AG20443 (cell line): ENCODE measurements at regions not wholly inside any gene's neighbourhood (a gene's known extent, or its start where the extent isn't known, plus 50 kb on each side); places are given as distances from the start of the nearest gene placed in this dataset.

ENCODE experiments used
- DNase-seq: peaks from one replicate; pipeline ENCODE4 v3.0.0; 2012; ENCODE audit warnings: low spot score, mixed read lengths

DNA sequence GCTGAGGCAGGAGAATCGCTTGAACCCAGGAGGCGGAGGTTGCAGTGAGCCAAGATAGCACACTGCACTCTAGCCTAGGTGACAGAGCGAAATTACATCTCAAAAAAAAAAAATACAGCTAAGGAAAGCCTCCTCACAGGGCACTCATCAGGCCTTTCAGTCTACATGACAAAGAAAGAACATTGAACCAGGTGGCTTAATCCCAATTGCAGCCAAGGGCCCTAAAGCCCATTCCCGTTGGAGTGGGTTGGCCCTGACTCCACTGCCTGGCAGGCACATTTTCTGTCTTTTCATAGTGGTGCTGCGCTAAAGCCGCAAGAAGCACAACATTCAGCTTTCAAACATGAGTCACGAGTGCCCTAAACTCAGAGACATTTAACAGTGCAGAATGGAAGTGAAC lies 372.5 kb downstream of the RNF144A start:
- no peak for DNase-seq

DNA sequence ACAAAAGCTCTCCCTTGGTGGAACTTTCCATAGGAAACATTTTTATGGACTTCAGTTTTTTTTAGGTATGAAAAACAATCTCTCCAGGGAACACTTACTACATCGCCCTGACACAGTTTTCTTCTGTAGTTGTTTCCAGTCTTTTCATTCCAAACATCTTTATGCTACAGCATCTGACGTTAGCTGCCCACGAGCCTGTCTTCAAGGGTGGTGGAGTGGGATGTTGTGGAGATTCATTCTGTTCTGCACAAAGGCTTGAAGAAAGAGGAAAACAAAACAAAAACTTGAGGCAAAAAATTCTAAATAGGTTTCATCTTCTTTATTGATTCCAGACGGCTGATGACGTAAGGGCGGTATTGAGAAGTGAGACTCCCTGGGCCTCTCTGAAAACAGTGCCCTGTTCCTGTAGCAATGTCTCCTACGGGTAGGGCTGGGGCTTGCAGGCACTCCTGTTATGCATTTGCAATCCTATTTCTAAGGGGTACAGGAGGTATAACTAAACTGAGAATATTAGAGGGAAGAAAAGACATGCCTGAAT lies 375.0 kb downstream of the RNF144A start:
- peak; percentile 34 for DNase-seq

DNA sequence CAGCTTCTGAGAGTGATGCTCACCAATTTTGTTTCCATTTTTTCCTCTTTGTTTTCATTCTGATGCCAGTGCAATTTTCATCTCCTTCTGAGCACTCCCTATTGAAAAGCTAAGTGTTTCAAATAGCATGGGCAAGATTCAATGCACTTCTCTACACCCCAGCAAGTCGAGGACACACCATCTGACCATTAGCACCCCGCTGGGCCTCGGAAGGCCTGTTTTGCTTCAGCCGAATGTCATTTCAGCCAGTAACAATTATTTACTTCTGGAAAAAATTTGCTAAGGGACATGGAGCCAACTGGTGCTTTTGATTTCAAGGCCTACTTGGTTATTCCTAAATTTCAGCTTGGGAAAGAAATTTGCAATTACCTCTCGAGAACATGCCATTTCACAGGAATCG lies 392.4 kb downstream of the RNF144A start:
- no peak for DNase-seq

DNA sequence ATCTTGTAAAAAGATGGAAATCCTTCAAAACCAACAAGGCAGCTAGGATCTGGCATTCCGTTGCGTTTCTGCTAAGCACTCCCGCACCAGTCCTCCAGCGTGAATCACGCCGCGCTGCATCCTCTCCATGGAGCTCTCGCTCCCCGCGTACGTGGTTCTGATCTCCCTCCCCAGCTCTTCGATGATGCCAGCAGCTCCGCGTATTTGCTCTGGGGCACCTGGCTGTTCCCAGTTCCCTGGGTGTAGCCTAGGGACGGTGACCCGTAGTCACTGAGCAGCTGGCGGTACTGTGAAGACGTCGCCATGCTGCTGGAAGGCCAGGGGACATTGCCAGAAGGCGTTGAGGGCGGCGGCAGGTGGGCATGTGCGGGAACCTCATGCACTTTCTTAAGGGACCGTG lies 407.5 kb downstream of the RNF144A start:
- DNase-seq = no peak

DNA sequence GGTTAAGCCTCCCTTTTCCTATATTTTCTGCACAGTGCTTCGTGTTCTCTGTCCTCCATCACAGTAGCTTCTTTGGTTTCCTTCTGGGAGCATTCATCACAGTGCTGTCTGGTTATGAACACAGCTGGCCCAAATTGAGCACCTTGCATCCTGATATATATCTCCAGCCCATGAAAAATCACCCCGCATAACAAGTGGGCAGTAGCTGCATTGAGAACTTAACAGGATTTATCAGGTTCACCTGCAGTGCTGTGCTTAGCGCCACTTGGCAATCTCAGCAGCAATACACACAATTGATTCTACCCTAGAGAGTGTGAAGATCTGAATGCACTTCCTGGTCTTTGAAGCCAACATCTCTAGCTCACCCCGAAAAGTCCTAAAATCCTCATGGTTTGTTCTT lies 408.0 kb downstream of the RNF144A start:
- no peak for DNase-seq

DNA sequence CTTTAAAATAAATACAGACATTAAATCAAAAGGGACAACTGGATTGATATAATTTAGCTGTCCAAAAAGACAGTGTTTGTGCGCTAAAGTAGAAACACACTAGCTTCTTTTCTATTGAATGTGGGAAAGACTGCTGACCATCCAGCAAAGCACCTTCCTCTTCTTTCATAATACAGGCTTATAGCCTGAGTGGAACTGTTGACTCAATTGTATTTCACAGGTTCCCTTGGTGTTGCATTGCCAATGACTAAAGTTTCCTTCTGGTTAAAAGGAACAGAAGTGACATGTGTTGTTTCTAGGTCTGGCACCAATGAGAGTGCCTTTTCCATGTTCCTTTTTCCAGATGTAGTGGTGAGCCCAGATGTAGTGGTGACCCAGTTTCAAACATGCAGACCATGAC lies 412.3 kb downstream of the RNF144A start:
- DNase-seq = no peak

DNA sequence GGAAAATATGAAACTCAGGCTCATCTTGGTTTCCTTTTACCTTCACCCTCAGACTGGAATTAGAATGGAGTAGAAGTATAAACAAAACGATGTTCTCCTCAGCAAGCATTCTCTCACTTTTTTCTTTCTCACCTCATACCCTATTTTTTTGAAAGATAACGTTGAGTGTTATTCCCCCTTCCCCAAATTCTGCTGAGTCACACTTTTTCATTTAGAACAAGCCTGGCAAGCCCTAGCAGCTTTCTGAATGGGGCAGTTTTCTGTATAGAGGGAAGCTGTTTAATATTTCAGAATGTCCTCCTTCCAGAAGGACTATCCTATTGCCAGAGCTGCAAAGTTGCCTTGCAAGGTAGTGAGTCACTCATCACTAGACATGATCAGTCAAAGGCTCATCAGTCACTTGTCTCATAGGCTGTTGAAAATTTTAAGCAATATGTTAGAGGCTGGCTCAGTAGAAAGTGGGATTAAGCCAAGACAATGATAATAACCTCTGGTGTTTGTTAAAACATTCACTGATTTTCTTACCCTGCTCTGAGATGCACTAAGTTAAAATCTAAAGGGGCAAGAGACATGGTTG lies 416.1 kb downstream of the RNF144A start:
- no peak for DNase-seq

DNA sequence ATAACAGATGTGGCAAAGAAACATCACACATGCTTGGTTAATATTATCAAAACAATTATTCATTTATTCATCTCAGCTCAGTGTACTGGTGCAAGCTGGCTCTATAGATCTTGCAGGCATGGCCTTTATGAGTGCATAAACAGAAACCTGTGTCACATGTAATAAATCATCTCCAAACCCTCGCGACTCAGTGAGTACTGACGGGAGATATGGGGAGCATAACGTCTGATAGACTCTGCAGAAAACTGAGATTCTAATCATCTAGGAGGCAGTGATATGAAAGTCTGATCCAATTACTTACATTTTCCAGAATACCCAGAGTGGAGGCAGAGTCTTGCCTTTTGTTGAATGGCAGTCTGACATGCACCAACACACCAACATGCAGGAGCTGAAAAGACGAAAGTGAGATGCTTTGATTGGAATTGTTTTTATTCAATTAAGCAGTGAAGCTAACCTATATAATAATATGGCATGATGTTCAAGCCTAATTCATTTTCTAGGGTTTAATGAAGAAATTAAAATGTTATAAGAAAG lies 416.8 kb downstream of the RNF144A start:
- no peak for DNase-seq

DNA sequence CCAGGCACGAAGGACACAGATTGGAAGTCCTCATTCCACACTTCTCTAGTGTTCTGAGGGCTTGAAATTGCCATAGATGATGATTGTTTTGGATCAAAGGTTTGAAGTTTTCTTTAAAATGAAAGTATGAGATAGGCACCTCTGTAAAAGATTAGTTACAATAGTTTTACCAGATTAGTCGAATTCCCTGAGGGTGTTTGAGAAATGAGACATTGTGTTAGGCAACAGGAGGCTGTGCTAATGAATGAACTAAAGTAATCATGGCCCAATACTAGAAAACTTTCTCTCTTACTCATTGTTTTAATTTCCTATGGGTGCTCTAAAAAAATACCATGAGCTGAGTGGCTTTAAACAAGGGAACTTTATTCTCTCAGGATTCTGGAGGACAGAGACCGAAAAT lies 421.7 kb downstream of the RNF144A start:
- DNase-seq = no peak

DNA sequence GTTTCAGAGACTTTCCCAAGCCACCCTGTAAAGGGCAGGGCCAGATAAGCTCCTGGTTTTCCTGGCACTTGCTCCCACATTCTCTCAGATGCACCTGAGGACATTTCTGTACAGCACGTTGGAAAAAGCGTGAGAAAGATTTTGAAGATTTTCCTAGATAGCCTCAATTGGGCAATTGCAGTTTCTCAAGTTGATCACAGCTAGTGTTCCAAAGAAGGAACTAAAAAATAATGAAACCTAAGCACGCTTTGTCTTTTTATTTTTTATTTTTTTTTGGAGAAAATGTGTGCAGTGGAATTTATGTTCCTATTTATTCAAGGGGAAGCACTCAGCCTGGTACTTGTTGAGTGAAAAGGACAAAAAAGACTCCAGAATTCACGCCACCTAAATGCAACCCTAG lies 429.1 kb downstream of the RNF144A start:
- no peak for DNase-seq

DNA sequence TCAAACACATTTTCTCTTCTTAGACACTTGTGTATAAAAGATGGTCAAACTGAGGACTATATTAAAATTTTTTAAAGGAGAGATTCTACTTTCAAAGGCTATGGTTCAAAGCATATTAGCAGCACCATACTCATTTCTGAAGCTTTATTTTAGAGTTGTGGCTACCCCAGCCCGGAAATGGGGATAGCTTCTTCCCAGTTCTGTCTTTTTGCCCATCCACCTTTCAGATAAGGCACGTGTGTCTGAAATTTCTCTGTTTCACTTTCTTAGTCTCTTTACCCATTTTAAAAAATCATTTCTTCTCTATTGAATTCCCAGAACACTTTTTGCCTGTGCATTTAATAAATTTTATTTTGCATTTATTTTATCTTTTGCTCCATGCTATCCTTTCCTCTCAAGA lies 431.5 kb downstream of the RNF144A start:
- no peak for DNase-seq

DNA sequence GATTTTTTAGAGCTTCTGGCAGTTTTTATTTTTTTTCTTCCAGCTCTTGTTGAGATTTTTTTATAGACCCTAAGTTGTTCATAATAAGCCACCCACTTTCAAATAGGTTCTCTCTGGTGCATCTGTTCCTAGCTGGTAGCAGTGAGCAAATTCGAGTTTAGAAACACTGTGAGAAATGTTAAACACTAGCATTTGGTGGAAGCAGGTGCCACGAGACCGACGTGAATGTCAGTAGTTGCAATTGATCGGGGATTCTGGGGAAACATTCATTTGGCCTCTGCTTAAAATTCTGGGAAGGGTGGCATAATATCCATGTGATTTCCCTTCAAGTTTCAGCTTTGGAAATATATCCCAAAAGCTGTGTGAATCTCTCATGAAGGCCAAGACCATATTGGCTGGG lies 435.0 kb downstream of the RNF144A start:
- DNase-seq = no peak

DNA sequence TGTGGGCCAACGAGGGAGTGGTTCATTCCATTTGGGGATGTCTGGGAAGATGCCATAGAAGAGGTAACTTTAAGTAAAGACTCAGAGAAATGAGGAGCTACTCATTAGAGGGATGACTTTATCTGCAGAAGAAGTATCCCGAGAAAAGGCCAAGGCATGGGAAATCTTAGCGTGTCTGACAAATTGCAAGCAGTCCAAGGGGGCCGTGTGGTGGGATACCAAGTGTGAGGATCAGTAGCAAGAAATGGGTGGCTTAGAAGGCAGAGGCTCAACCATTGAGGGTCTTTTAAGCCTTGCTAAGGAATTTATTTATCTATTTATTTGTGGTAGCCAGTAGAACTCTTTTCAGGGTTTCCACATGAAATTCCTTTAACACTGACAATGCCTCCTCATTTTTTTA lies 436.4 kb downstream of the RNF144A start:
- DNase-seq = no peak

DNA sequence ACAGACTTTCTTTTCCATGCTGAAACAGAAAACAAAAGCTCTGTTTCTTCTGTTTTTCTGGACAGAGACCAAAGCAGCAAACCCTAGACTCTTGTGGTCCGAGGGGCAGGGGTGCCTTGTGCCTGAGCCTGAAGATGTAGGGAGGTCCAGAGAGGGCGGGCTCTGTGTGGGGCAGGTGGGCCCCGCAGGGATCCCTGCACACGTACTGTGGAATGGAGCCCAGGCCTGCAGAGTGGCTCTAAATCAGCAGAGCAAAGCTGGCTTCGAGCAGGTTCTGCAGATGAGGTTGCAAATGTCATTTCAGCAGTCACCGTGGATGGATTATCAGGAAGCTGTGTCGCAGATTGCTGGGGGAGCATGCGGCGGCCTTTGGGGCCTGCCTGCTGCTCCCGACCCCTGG lies 438.6 kb downstream of the RNF144A start:
- DNase-seq = no peak

DNA sequence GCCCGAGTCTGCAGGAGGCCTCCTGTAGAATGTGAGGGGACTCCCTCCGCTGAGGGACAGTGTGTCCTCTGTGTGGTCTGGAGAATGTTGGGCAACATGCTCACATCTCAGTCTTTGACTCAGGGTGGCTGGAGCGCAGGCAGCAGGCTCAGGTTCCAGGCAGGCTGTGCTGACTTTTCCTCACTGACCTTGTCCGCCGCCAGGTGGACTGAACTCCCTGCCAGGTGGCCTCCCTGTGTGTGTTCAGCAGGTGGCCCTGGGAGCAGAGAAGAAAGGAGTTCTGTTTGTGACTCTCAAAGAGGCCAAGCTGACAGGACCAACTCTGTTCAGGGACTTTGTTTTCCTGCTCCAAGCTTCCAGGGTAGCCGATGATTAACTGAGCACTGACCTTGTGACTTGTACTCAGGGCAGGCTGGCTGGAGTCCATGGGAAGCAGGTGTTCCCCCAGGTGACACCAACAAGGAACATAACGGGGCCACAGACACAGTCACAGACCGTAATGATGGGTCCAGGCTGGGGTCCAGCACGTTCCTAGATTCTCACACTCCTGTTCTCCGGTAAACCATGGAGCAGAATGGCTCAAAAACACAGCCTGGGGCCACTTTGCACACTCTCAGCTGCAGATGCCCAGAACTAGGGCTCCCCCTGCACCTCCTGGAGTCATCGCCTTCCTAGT lies 439.8 kb downstream of the RNF144A start:
- no peak for DNase-seq

DNA sequence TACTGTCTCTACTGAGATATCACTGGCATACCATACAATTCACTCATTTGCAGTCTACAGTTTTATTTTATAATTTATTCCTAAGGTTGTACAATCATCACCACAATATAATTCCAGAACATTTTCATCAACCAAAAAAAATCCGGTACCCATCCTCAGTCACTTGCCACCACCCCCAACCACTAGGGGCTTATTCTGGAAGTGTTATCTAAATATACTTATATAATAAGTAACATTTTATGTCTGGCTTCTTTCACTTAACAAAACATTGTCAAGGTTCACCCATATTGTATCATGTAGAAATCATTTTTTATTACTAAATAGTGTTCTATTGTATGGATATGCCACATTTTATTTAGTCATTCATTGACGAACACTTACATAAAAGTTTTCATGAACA lies 440.8 kb downstream of the RNF144A start:
- no peak for DNase-seq

DNA sequence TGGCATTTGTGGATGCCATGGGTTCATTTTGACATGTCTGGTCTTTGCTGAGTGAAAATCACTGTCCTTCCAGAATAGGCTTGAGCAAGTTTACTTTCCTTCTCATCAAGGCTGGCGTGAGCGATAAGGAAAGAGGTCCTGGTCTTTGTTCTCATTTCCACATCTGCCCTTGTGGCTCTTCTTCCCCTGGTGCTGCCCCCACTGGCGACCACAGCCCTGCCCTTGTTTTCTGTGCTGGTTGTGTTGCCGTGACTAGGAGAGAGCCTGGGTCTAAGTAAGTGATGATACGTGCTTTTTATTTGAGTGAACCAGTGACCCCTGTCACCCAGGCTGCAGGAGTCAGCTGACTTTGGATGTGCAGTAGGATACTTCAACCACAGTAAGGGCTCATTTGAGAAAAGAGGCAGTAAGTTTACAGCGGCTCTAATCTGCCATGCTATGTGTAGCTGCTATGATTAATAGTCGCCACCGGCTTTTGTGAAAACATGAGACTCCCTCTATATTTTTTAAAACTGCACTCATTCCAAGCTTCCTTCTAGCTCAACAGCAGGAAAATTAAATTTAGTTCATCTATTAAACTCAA lies 441.7 kb downstream of the RNF144A start:
- no peak for DNase-seq

DNA sequence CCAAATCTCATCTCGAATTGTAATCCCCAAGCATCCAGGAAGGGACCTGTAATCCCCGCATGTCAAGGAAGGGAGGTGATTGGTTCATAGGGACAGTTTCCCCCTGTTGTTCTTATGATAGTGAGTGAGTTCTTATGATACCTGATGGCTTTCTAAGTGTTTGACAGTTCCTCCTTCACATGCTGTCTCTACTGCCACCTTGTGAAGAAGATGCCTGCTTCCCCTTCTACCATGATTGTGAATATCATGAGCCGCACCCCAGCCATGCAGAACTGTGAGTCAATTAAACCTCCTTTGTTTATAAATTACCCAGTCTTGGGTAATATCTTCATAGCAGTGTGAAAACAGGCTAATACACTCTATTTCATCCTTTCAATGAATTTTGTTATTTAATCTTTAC lies 446.7 kb downstream of the RNF144A start:
- no peak for DNase-seq

DNA sequence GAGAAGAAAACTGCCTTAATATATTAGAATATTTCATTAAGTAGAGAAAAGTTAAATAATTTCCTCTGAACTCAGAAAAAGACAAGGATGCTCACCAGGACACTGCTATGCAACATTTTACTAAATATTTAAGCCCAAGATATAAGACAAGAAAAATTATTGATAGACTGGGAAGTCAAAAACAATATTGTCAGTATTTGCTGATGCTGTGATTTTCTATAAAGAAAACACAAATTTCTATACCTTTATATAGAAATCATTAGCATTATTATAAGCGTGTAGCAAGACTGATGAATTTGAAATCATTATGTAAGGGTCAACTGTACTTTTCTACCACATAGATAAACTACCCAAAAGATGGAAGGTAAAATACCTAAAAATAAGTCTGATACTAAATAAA lies 451.0 kb downstream of the RNF144A start:
- no peak for DNase-seq

DNA sequence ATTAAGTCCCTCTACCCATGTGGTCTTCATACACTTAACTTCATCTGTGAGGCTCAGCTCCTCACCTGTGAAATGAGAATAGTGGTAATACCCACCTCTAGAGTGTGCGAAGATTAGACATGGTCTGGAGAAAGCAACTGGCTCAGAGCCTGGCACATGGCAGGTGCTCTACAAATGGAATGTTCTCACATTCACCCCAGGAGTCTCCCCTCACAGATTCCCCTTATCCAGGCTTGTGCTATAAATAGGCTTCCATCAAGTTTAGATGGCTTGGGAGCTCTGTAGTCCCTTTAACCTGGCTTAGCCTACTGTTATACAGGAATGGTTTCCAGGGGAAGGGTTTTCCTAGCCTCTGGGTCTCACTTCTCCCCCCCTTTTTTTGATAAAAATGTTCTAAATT lies 455.9 kb downstream of the RNF144A start:
- no peak for DNase-seq

DNA sequence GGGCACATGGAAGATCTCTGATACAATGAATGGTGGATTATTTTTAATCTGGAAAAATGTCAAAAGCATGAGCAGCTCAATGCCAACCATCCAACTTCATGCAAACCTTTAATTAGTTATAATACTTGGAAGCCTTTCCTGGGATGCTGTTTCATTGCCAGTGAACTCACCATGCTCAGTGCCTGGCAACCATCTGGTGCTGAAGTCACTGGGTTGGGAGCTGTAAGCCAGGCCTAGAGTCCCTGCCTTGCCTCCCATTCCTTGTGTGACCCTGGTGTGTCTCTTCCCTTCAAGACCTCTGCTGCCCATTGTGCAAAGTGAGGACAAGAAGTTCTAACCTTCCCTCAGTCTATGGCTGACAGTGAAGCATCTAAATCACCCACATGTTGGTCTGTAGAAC lies 458.7 kb downstream of the RNF144A start:
- DNase-seq = no peak

DNA sequence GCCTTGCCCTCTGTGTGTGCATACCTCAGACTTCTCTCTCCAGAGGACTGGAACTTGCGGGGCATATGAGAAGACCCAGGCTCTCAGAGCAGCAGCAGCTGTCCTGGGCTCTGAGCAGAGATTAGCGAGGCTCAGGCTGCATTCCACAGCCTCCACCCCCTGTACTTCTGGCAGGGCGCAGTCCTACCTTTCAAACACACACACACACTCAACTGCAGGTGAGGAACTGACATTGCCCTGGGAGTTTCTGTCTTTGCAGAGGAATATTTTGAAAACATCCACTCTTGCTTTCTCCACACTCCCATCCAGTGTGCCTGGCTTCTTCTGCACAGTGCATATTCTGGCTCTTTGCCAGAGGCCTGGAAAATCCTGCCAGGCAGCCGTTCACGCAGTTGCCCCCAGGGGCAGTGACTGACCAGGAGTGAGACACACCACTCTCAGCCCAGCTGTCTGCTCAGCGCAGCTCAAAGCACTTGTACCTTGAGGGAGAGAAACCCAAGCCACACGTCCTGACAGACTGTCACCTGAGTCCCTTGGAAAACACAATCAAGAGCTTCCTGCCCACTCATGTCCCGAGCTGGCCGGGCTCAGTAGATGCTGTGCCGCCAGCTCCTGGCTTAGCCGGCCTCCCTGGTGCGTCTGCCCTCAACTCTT lies 460.8 kb downstream of the RNF144A start:
- DNase-seq = no peak

DNA sequence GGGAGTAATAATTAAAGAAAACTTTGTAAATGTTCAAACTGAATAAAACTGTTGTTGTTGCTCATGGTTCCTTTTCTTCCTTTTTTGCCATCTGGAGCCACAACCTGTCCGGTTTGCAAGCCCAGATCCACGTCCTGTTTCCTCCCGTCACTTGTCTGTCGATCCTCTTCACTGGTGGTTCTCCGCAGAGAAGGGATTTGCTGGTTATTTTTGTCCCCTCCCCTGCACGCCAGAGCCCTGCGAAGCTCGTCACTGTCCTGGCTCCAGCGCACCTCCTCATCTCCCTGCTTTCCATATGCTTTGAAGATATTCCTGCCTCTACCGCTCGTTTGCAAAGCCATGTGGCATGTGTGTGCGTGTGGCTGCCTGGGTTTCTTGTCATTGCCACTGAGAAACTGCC lies 461.4 kb downstream of the RNF144A start:
- no peak for DNase-seq
